ENCODE measurements at regions not wholly inside any gene's neighbourhood (a gene's known extent, or its start where the extent isn't known, plus 50 kb on each side); places are given as distances from the start of the nearest gene placed in this dataset.
"Not testable (repeated sequence)": the region's sequence is repeated elsewhere in the genome, so short reads cannot be mapped to it uniquely, and the experiment has no call there.

- no peak for TF ChIP-seq CTCF (IDR thresholded peaks at IDR 0.05; ENCODE audit: low read depth, low read length)
- no peaks in the 10 kb centered on the region for H3K9me3 ChIP-seq (ENCODE audit: severe bottlenecking)
- H3K27ac ChIP-seq: no peak overlapping the region
- H3K36me3 ChIP-seq: no peaks in the 10 kb centered on the region
- no peak overlapping the region for H3K4me3 ChIP-seq (ENCODE audit: low read depth, low read length)
- DNase-seq: no peak
- no peaks in the 10 kb centered on the region for H3K27me3 ChIP-seq (ENCODE audit: insufficient read depth, low read depth, severe bottlenecking)
Measured at GRCh38 chr2:14494759-14495158, 137.8 kb upstream of the LRATD1 start.

- Histone ChIP-seq H3K27me3 (ENCODE audit: insufficient read depth, low read depth, severe bottlenecking) (no peaks in the 10 kb centered on the region), H3K9me3 (ENCODE audit: severe bottlenecking) (peaks cover 2% of the 10 kb centered on the region), H3K27ac (no peak overlapping the region), H3K36me3 (no peaks in the 10 kb centered on the region), H3K4me3 (ENCODE audit: low read depth, low read length) (no peak overlapping the region)
- no peak for TF ChIP-seq CTCF (IDR thresholded peaks at IDR 0.05; ENCODE audit: low read depth, low read length)
- no peak for DNase-seq
Measured at GRCh38 chr2:14501061-14501460, 131.5 kb upstream of the LRATD1 start.

GRCh38 chr2:14506955-14507354 is 125.6 kb upstream of the LRATD1 start:
- not testable (repeated sequence) for H3K4me3 ChIP-seq (ENCODE audit: low read depth, low read length); H3K36me3 ChIP-seq; DNase-seq; H3K9me3 ChIP-seq (ENCODE audit: severe bottlenecking); H3K27me3 ChIP-seq (ENCODE audit: insufficient read depth, low read depth, severe bottlenecking); H3K27ac ChIP-seq

GRCh38 chr2:14511541-14511940 is 121.0 kb upstream of the LRATD1 start:
- H3K27me3 ChIP-seq (ENCODE audit: insufficient read depth, low read depth, severe bottlenecking): no peaks in the 10 kb centered on the region
- no peak for DNase-seq
- peaks cover 4% of the 10 kb centered on the region for H3K9me3 ChIP-seq (ENCODE audit: severe bottlenecking)
- H3K36me3 ChIP-seq: no peaks in the 10 kb centered on the region
- H3K4me3 ChIP-seq (ENCODE audit: low read depth, low read length): no peak overlapping the region
- H3K27ac ChIP-seq: no peak overlapping the region
- no peak for TF ChIP-seq CTCF (IDR thresholded peaks at IDR 0.05; ENCODE audit: low read depth, low read length)

- Histone ChIP-seq H3K9me3 (ENCODE audit: severe bottlenecking) (no peaks in the 10 kb centered on the region), H3K27ac (no peak overlapping the region), H3K36me3 (no peaks in the 10 kb centered on the region), H3K4me3 (ENCODE audit: low read depth, low read length) (no peak overlapping the region), H3K27me3 (ENCODE audit: insufficient read depth, low read depth, severe bottlenecking) (no peaks in the 10 kb centered on the region)
- no peak for TF ChIP-seq CTCF (IDR thresholded peaks at IDR 0.05; ENCODE audit: low read depth, low read length)
- DNase-seq: no peak
Measured at GRCh38 chr2:14513903-14514302, 118.6 kb upstream of the LRATD1 start.

- H3K36me3 ChIP-seq: no peaks in the 10 kb centered on the region
- no peak overlapping the region for H3K27ac ChIP-seq
- H3K27me3 ChIP-seq (ENCODE audit: insufficient read depth, low read depth, severe bottlenecking): no peaks in the 10 kb centered on the region
- no peak for TF ChIP-seq CTCF (IDR thresholded peaks at IDR 0.05; ENCODE audit: low read depth, low read length)
- no peak overlapping the region for H3K4me3 ChIP-seq (ENCODE audit: low read depth, low read length)
- no peak for DNase-seq
- H3K9me3 ChIP-seq (ENCODE audit: severe bottlenecking): no peaks in the 10 kb centered on the region
Measured at GRCh38 chr2:14516844-14517243, 115.7 kb upstream of the LRATD1 start.
